GM03348 (cell line): ENCODE measurements at regions not wholly inside any gene's neighbourhood (a gene's known extent, or its start where the extent isn't known, plus 50 kb on each side); places are given as distances from the start of the nearest gene placed in this dataset.
"Not testable (repeated sequence)": the region's sequence is repeated elsewhere in the genome, so short reads cannot be mapped to it uniquely, and the experiment has no call there.

Experiments used
- DNase-seq: peaks from one replicate; pipeline ENCODE4 v3.0.0; 2012; ENCODE audit warnings: low spot score

DNA sequence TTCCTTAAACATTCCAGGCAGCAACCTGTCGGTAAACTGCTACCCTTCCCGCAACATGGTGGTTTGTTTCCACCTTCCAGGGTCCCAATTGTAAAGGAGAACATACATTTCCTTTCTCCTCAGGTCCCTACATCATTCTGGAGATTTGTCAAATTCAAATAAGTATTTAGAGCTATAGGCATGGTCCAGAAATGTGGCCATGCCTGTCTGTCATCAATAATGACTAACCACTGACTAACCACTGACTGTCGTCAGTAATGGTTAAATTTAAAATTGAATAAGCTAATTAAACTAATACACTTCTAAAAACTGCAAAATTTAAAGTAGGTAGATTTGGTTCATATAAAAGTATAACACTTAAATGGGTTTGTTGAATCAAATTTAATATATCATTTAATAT, 984.0 kb upstream of the SLC39A10 start:
- DNase-seq, result no peak

DNA sequence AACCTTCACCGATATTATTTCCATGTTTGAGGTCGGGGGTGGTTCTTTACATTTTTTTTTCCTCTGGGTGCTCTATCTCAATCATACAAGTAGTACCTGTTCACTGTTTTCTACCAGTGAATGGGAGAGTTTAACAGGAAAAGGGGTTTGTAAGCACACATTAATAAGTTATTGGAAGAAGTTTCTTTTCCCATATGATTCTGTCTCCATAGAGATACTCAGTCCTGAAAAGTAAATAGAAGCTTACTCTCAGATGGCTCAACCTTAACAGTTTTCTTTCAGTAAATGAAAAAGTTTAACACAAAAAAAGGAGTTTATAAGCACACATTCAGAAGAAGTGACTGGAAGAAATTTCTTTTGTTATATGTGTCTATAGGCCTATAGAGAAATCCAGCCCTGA, 995.6 kb upstream of the SLC39A10 start:
- DNase-seq, result no peak

DNA sequence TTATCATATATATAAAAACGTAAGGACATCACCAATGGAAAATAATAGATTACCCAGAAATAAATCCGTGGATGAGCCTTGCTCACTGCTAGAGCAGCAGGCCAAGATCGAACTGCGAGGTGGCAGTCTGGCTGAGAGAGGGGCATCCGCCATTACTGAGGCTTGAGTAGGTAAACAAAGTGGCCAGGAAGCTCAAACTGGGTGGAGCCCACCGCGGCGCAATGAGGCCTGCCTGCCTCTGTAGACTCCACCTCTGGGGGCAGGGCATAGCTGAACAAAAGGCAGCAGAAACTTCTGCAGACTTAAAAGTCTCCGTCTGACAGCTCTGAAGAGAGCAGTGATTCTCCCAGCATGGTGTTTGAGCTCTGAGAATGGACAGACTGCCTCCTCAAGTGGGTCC, 1018.0 kb upstream of the SLC39A10 start:
- DNase-seq, result not testable (repeated sequence)

DNA sequence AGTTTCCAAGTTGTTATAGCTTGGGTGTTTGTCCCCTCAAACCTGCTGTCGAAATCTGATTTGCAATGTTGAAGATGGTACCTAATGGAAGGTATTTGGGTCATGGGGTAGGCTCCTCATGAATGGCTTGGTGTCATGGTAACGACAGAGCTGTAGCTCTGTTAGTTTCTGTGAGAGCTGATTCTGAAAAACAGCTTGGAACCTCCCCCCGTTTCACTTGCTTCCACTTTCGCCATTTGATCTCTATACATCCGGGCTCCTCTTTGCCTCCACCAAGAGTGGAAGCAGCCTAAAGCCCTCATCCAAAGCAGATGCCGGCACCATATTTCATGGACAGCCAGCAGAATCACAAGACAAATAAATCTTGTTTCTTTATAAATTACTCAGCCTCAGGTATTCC, 1035.1 kb upstream of the SLC39A10 start:
- DNase-seq, result no peak

DNA sequence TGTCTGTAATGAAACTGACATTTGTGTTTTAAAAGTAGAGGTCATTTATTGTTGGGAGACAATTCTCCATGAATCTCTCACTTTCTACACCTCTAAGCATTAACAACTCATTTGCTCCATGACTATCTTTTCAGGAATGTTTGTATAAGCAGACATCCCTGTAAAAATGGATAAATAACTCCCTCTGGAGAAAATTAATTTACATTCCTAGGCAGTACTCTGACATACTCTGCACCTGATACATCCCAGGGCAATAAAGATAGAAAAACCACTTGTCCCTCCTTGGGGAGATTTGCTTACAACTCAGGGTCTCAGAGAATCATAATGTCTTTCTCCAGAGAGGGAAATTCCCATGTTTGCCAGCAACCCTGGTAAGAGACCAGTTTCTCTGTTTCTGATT, 1037.7 kb upstream of the SLC39A10 start:
- DNase-seq, result no peak

DNA sequence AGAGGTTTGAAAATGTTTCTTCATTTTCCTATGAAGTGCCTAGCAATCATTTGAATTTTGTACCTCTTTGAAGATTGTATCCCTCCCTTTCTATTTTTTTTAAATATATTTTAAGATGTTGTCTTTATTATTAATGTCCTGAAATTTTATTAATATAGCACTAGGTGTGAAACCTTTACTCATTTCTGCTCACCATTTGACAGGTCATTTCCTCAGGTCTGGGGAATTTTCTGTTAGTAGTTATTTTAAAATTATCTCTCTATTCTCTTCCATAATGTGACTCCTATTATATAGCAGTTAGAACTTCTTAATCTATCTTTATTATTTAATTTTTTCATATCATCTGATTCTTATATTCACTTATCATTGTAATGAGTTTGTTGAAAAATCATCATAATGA, 1038.6 kb upstream of the SLC39A10 start:
- DNase-seq, result no peak

DNA sequence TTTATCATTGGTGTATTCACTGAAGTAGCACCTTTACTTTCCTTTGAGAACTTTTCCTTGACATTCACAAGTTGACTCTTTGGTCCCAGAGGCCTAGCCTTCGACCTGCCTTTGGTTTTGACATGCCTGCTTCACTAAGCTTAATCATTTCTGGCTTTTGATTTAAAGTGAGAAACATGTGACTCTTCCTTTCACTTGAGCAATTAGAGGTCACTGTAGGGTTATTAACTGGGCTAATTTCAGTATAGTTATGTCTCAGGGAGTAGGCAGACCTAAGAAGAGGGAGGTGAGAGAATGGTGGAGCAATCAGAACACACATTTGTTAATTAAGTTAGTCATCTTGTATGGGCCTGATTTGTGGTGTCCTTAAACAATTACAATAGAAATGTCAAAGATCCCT, 1040.7 kb upstream of the SLC39A10 start:
- DNase-seq, result no peak

DNA sequence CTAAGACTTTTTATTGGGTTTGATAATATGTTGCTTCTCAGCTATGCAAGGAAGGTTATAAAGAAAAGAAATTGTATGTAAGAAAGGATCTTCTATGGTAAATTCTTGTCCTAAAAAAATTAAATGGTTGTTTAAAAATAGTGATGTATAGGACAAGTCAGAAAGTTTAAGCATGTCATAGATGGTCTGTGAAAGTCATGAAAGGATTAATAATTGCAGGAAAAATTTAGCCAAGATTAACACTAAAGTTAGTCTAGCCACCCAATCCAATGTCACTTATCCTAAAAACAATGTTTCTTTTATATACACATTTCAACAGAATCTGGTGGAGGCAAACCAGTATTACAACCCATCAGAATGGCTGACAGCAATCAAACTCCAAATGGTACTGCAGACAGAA, 1046.7 kb upstream of the SLC39A10 start:
- DNase-seq, result no peak

DNA sequence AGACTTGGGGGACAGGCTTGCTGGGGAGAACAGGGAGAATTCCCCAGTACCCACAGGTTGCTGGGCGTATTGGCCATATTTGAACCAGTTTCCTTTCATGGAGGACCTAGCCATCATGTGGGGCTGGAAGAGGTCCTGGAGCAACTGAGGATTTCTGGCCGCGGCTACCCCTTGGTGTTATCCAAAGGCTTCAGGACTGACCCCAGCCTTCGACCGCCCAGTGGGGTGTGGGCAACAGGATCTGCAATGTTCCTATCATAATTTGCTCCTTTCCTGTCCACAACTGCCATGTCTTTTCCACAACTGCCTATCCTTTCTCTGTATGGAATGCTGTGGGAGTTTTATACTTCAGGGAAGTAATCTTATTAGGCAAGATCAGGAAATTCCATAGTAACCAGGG, 1053.6 kb upstream of the SLC39A10 start:
- DNase-seq, result no peak

DNA sequence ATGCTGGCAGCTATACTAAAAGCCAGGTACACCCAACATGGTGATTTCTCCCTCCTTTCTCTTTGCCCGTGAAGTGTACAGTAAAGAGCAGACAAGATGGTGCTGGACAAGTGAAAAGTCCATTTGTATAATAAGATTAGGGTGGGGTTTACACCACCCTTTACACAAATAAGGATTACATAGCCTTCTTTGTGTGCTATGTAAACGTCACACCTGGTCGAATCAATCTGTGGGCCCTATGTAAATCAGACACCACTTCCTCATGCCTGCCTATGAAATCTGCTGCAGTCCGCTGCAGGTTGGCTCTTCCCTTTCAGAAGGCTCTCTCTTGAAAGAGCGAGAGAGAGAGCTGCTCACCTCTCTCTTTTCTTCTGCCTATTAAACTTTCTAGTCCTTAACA, 1054.3 kb upstream of the SLC39A10 start:
- no peak for DNase-seq

DNA sequence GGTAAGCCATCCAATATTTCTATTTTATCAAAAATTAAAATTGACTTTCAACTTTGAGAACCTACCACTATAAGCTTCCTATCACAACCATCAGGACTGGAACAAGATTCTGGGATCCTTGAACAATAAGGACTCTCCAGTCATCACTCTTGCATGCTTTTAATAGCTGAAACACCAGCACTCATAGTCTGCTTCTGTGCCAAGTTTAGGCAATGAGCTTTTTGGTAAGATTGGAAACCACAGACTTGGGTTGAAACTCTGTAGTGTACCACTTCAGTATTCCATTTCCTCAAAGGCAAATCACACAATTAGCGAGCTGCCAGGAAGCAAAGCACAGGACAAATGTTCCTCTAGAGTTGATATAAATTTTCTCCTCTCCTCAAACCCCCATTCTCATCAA, 1065.8 kb upstream of the SLC39A10 start:
- no peak for DNase-seq

DNA sequence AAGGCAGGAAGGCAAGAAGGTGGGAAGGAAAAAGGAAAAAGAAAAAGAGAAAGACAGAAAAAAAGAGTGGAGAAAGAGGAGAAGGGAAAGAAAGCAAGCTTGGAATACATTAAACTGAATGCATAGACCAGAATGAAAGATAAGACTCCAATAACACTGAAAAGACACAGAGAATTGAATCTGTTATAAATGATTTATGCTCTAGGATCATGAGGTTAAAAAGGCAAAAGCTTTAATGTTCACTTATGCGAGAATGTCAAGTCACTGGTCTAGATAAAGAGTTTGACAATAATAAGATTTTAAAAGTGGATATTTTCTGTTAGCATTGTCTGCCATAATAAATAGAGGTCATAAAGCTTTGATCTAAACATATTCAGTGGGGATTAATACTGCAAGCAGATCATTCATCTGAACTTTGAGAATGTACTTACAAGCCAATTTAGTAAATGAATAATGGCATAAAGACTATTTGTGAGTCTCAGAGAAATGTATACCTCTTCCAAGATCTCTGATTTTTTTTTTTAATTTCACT, 1069.2 kb upstream of the SLC39A10 start:
- DNase-seq, result no peak

DNA sequence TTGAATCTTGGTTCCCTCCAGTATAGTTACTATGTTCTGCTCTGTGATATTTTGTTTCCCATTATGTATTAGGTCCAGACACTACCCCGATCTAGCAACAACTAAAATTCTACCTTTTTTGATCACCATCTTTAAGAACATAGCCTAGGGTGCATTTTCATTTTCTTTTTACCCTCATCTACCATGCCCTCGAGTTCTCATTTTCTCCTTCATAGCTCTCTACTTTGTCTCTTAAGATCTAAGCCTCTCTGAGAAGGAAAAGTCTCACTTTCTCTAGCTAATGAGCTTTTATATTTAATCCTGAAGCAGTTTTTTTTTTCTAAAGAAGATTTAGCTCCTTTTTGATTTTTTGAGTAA, 1089.4 kb upstream of the SLC39A10 start:
- no peak for DNase-seq

DNA sequence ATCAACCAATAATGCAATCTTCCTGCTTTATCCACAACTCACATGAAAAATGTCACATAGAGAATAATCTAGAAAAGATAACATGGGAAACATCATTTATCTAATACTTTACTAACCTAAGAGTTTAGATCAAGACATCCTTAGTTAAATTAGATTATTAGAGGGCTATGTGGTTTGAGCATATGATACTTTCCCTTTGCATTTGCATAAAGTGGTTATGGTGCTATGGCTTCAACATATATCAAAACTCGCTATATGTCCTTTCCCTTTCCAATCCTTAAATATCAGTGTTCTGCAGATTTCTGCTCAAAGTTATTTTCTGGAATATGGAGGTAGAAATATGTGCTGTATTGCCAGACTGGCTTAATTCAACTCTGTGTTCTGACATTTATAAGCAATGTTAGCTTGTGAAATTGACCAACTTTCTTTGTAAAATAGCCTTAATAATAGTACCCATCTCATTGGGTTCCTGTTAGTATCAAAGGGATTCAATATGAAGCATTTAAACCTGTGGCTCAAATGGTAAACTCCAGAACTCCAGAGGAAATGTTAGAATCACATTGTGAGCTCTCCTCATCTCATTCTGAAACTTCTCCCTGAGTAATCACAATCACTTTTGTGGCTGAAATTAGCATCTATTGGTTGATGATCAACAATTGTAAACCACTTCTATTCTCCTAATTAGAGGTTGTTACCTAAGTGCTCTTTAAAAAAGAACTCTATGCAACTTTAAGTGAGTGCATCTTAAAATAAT, 1089.9 kb upstream of the SLC39A10 start:
- DNase-seq, result no peak

DNA sequence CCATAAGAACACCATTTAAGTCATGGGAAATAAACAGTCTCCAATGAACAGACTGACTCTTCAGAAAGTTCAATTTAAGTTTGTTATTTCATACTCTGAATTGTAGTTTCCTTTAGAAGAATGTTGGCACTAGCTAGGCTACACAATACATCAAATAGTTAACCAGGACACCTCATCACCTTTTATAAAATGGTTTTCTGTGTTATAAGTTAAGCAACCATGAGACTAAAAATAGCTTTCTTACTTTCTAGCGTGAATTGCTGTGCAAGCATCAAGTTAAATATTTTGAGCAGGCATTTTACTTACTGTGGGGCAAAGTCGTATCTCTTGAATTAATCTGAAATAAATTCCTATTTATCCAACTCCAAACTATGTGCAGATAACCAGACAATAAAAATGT, 1092.6 kb upstream of the SLC39A10 start:
- DNase-seq, result no peak

DNA sequence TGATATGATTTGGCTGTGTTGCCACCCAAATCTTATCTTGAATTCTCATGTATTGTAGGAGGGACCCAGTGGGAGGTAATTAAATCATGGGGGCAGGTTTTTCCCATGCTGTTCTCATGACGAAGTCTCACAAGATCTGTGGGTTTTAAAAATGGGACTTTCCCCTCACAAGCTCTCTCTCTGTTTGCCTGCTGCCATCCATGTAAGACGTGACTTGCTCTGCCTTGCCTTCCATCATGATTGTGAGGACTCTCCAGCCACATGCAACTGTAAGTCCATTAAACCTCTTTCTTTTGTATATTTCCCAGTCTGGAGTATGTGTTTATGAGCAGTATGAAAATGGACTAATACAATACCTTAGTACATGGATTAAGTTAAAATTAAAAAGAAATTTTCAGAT, 1094.7 kb upstream of the SLC39A10 start:
- no peak for DNase-seq

DNA sequence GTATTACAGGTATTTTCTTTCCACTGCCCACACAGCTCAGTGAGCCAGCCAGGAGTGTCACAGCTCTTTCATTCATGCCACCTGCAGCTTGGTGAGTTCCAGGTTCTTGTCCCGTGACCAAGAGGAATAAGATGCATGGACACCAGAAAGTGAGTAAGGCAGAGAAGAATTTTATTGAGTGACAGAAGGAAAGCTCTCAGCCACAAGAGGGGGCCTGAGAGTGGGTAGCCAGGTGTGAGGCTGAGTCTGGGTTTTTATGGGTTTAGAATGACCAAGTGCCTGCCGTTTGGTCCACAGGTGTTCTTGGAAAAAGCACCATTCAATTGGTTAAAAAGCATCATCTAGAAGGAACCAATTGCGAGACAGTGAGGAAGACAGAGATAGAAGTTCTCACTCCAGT, 1097.1 kb upstream of the SLC39A10 start:
- DNase-seq, result no peak

DNA sequence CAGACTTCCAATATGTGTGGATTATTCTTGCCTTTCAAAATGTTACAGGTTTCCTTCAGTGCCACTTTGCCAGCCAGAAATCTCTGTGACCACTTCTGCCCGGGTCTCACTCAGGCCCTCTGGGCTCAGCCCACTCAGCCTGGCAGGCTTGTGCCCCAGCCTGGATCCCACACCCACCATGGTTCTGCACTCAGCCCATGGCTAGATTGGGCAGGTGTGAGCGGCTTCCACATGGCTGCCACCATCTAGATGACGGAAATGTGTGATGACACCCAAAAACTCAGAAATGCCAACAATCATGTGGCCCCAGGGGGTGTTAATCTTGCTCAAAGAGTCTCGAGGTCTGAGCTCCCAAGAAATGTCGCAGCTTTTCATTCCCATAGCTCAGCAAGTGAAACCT, 1097.5 kb upstream of the SLC39A10 start:
- no peak for DNase-seq

DNA sequence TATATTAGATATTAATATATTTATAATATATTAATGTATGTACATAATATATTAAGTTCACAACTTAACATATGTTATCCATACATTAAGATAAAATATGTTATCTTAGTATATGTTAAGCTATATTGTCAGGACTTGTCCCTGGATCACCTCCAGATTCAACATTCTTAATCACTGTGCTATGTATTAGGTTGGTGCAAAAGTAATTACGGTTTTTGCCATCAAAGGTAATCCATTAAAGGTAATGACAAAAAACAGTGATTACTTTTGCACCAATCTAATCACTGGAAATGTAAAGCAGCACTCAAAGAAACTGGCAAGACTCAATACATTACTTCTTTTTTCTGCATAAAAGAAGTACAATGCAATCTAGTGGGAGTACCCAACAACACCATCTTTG, 1099.0 kb upstream of the SLC39A10 start:
- DNase-seq, result no peak

DNA sequence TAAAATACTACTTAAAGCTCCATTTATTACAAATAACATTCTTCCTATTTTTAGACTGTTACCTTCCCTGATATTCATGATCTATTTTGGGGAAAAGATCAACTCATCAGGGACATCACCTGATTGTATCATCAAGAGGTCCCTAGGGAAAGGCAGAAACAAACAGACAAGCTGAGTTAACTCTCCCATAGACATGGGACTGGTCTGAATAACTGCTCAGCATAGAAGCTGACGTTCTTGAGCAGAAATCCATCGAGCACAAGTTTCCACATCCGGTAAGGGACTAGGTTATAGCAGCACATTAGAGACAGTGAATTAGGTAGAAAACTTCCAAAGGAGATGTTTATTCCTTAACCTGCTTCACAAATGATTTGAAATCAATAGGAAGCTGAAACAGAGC, 1100.4 kb upstream of the SLC39A10 start:
- no peak for DNase-seq

DNA sequence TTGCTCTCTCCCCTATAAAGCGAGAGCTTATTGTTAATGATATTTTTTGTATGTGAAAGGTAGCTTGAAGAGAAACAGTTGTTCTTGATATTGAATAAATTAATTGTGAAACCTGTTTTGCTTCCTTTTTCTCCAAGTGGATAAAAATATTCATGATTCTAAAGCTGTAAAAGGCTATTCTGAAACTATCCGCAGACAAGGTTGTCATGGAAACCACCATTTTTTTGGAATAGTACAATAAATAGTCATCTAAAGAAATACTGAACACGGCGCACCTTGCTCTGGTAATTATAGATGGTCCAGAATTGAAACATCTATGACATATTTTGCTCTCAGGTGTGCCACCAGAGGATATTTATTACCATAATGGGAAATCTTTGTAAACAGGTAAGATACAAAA, 1103.0 kb upstream of the SLC39A10 start:
- DNase-seq, result no peak

DNA sequence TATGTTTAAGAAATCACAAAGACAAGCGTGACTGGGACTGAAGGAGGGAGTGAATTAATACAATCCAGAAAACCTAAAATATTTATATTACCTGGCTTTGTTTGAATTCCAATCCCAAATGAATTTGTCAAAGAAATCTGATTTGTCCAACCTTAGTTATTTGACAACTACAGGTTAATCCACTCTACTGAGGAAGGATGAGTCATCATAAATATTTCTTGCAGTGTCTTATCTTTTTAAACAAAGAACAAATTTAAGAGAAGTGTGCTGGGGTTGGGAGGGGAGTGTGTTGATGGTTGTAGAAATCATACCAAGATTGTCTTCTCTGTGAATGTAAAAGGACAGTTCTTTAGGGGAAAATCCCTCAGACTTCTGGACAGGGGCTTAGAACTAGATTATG, 1106.3 kb upstream of the SLC39A10 start:
- no peak for DNase-seq

DNA sequence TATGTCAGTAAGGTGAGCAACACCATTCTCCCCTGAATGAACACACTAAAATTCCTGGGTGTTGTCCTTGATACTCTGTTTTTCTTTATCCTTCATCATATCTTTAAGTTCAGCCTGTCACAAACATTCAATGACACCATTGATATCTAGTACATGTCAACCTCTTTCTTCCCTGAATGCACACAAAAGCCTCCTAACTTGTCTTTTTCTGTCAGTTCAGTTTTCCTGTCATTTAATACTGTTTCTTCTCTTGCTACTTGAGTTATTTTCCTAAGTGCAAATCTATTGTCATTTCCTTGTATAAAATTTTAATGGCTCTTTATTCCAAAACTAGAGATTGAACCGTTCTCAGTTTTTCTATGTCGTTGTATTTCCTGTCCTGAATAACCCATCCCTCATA, 1107.6 kb upstream of the SLC39A10 start:
- DNase-seq, result no peak

DNA sequence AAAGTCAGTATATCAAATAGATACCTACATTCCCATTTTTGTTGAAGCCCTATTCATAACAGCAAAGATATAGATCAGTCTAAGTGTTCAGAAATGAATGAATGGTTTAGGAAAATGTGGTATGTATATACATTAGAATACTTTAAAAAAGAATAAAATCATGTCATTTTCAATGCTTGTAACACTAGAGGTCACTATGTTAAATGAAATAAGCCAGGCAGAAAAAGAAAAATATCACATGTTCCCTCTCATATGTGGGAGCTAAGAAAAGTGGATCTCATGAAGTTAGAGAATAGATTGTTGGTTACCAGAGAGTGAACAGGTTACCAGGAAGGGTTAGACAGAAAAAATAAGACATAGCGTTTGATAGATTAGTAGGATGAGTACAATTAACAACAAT, 1111.0 kb upstream of the SLC39A10 start:
- no peak for DNase-seq

DNA sequence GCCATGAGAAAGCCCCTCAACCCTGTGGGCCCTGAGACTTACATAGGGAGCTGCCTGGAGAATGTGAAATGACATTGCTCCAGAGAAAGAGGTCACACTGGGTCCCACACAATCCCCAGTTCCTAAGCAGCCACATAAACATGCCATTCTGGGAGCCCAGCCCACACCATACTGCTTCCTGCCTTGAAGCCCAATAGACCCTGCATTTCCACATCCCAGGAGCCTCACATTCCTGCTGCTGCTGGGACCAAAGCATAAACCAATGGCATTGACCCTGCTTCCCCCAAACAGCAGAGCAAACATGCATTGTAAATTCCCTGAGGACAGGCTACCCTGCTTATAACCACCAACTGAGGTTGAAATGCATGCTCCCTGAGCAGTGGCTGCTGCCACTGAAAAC, 1117.6 kb upstream of the SLC39A10 start:
- no peak for DNase-seq
